Endothelial cell of umbilical vein (primary cell): ENCODE measurements at regions not wholly inside any gene's neighbourhood (a gene's known extent, or its start where the extent isn't known, plus 50 kb on each side); places are given as distances from the start of the nearest gene placed in this dataset.

Experiments
- CTCF ChIP-seq, 2 donors: IDR thresholded peaks; 1 replicate in 1 of 2; 2 replicates in 1 of 2; pipeline ENCODE4 v1.5.1; 2011; ENCODE audit warnings: low read length in 2 of 2, mild to moderate bottlenecking in 2 of 2, moderate library complexity in 2 of 2, control low read depth in 1 of 2, inconsistent platforms in 1 of 2, low read depth in 1 of 2; ENCODE audit not compliant: insufficient read depth in 1 of 2; ENCODE audit errors: extremely low read depth in 1 of 2
- FOS ChIP-seq: IDR thresholded peaks from 2 replicates; pipeline ENCODE4 v1.6.1; 2011; ENCODE audit warnings: mild to moderate bottlenecking, low read length, moderate library complexity, borderline replicate concordance; ENCODE audit not compliant: insufficient read depth
- MYC ChIP-seq: IDR thresholded peaks from one replicate; pipeline ENCODE4 v1.6.1; 2011; ENCODE audit warnings: mild to moderate bottlenecking, low read depth, low read length
- POLR2A ChIP-seq: IDR thresholded peaks from 2 replicates; pipeline ENCODE4 v1.6.1; 2012; ENCODE audit warnings: low read depth, mild to moderate bottlenecking, control low read depth, low read length
- POLR2AphosphoS5 ChIP-seq: IDR thresholded peaks from 2 replicates; pipeline ENCODE4 v1.6.1; 2012; ENCODE audit warnings: low read depth, mild to moderate bottlenecking, control low read depth, low read length, moderate library complexity; ENCODE audit not compliant: insufficient read depth

GRCh38 chr2:207244971-207245925 lies 79.5 kb upstream of the KLF7 start:
- no peak for TF ChIP-seq CTCF (IDR thresholded peaks at IDR 0.05; ENCODE audit: extremely low read depth in 1 of 2, insufficient read depth in 1 of 2, low read depth in 1 of 2, low read length in 2 of 2)
- no peak for TF ChIP-seq POLR2A
- TF ChIP-seq MYC = no peak
- no peak for TF ChIP-seq POLR2AphosphoS5
- TF ChIP-seq FOS = no peak
